ENCODE measurements at regions not wholly inside any gene's neighbourhood (a gene's known extent, or its start where the extent isn't known, plus 50 kb on each side); places are given as distances from the start of the nearest gene placed in this dataset.

DNA sequence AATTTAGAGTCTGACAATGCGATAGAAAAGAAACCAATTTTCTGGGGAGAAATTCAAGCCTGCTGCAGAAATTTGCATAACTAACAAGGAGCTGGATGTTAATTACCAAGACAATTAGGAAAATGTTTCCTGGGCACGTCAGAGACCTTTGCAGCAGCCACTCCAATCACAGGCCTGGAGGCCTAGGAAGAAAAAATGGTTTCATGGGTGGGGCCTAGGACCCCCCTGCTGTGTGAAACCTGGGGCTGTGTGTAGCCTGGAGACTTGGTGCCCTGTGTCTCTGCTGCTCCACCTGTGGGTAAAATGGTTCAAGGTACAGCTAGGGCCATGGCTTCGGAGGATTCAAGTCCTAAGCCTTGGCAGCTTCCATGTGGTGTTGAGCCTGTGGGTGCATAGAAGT, 837.9 kb downstream of the OTOL1 start:
- Histone ChIP-seq H3K18ac (ENCODE audit: insufficient read length, low read depth, low read length) (no peak overlapping the region), H3K14ac (ENCODE audit: insufficient read depth, low read length) (no peak overlapping the region)
- H3K4me3 Mint-ChIP-seq: no peak overlapping the region; a peak in 1 of 5 replicates

More for the DNA sequence above, 837.9 kb downstream of the OTOL1 start:
- Histone ChIP-seq H3K9ac (ENCODE audit: extremely low read depth, insufficient read length, low read length) (no peak overlapping the region), H2BK5ac (ENCODE audit: insufficient read length, low read length) (no peak overlapping the region), H2BK120ac (ENCODE audit: low read depth, low read length, poor library complexity, severe bottlenecking) (no peak overlapping the region), H2BK12ac (ENCODE audit: insufficient read length, low read depth, low read length) (no peak overlapping the region), H3K23me2 (ENCODE audit: insufficient read length, low read depth, low read length, poor library complexity, severe bottlenecking) (no peaks in the 10 kb centered on the region), H3K4me2 (ENCODE audit: insufficient read depth, insufficient read length, low read length) (no peak overlapping the region), H3K4ac (ENCODE audit: low read depth, low read length) (no peak overlapping the region), H3K23ac (ENCODE audit: insufficient read length, low read depth, low read length) (no peak overlapping the region), H4K8ac (replicated peaks; ENCODE audit: insufficient read length, low read depth, low read length) (no peak overlapping the region), H3T11ph (ENCODE audit: low read length) (no peak overlapping the region), H2BK20ac (ENCODE audit: low read depth, low read length, poor library complexity, severe bottlenecking) (no peak overlapping the region), H3K79me2 (ENCODE audit: insufficient read depth, low read length) (no peaks in the 10 kb centered on the region), H3K9me3 (ENCODE audit: control insufficient read depth, low read depth, low read length) (peaks cover 6% of the 10 kb centered on the region), H4K91ac (ENCODE audit: insufficient read length, low read depth, low read length) (no peak overlapping the region), H2BK15ac (ENCODE audit: low read depth, low read length) (no peak overlapping the region), H4K5ac (ENCODE audit: insufficient read length, low read depth, low read length) (no peak overlapping the region), H3K79me1 (ENCODE audit: insufficient read depth, low read depth, low read length, poor library complexity, severe bottlenecking) (no peaks in the 10 kb centered on the region), H3K27me3 (ENCODE audit: insufficient read depth, low read length) (no peaks in the 10 kb centered on the region), H3K27ac (ENCODE audit: insufficient read length, low read depth, low read length) (no peak overlapping the region), H2AFZ (ENCODE audit: low read length) (no peak overlapping the region), H3K56ac (ENCODE audit: insufficient read length, low read depth, low read length) (no peak overlapping the region), H4K20me1 (ENCODE audit: control insufficient read depth, insufficient read depth, insufficient read length) (no peaks in the 10 kb centered on the region), H3K4me1 (ENCODE audit: insufficient read depth, low read length) (no peaks in the 10 kb centered on the region), H2AK5ac (ENCODE audit: insufficient read length, low read length) (no peak overlapping the region)
- peaks cover 10 to 18% (median 16%) of the 10 kb centered on the region in 3 experiments for H3K36me3 Mint-ChIP-seq (ENCODE audit: insufficient read depth in 1 of 3, low read depth in 3 of 3)
- H3K9me3 Mint-ChIP-seq: peaks cover 22 to 31% of the 10 kb centered on the region in 2 experiments
- no peak for DNase-seq
- H3K27me3 Mint-ChIP-seq (ENCODE audit: low read depth): no peaks in the 10 kb centered on the region
- peaks cover 0 to 5% of the 10 kb centered on the region in 2 experiments; a peak in 1 of 4 replicates for H3K4me1 Mint-ChIP-seq
- H3K27ac Mint-ChIP-seq: no peak overlapping the region
- TF ChIP-seq, protein P1, sequence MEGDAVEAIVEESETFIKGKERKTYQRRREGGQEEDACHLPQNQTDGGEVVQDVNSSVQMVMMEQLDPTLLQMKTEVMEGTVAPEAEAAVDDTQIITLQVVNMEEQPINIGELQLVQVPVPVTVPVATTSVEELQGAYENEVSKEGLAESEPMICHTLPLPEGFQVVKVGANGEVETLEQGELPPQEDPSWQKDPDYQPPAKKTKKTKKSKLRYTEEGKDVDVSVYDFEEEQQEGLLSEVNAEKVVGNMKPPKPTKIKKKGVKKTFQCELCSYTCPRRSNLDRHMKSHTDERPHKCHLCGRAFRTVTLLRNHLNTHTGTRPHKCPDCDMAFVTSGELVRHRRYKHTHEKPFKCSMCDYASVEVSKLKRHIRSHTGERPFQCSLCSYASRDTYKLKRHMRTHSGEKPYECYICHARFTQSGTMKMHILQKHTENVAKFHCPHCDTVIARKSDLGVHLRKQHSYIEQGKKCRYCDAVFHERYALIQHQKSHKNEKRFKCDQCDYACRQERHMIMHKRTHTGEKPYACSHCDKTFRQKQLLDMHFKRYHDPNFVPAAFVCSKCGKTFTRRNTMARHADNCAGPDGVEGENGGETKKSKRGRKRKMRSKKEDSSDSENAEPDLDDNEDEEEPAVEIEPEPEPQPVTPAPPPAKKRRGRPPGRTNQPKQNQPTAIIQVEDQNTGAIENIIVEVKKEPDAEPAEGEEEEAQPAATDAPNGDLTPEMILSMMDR (conservative IDR thresholded peaks at IDR 0.05): no peak
- no CpG with 5 or more reads among the region's 3 CpGs for WGBS (ENCODE audit: extremely low coverage, insufficient read length, low lambda C conversion rate)

Data from H9 (cell line).